ENCODE measurements at regions not wholly inside any gene's neighbourhood (a gene's known extent, or its start where the extent isn't known, plus 50 kb on each side); places are given as distances from the start of the nearest gene placed in this dataset.
"Not testable (repeated sequence)": the region's sequence is repeated elsewhere in the genome, so short reads cannot be mapped to it uniquely, and the experiment has no call there.

- no peak for DNase-seq
Observed at GRCh38 chr3:106083207-106083606, 214.4 kb upstream of the CBLB start.

GRCh38 chr3:106083854-106084253 lies 215.0 kb upstream of the CBLB start:
- DNase-seq, result no peak

- no peak for DNase-seq
Observed at GRCh38 chr3:106086038-106086437, 217.2 kb upstream of the CBLB start.

GRCh38 chr3:106086636-106087035 lies 217.8 kb upstream of the CBLB start:
- no peak for DNase-seq

- DNase-seq, result no peak
Observed at GRCh38 chr3:106088304-106088703, 219.5 kb upstream of the CBLB start.

GRCh38 chr3:106088899-106089298 lies 220.1 kb upstream of the CBLB start:
- DNase-seq, result no peak

GRCh38 chr3:106089806-106090205 lies 221.0 kb upstream of the CBLB start:
- DNase-seq, result no peak

- DNase-seq, result no peak
Observed at GRCh38 chr3:106092792-106093191, 224.0 kb upstream of the CBLB start.

GRCh38 chr3:106093616-106094015 lies 224.8 kb upstream of the CBLB start:
- no peak for DNase-seq

GRCh38 chr3:106097817-106098435 lies 229.1 kb upstream of the CBLB start:
- DNase-seq, result no peak

GRCh38 chr3:106103383-106103782 lies 234.6 kb upstream of the CBLB start:
- DNase-seq, result no peak

GRCh38 chr3:106104078-106104477 lies 235.3 kb upstream of the CBLB start:
- DNase-seq, result no peak

- DNase-seq, result no peak
Observed at GRCh38 chr3:106108925-106109324, 240.1 kb upstream of the CBLB start.

GRCh38 chr3:106112561-106112960 lies 243.7 kb upstream of the CBLB start:
- not testable (repeated sequence) for DNase-seq

- DNase-seq, result no peak
Observed at GRCh38 chr3:106113747-106114146, 244.9 kb upstream of the CBLB start.

- no peak for DNase-seq
Observed at GRCh38 chr3:106114220-106114619, 245.4 kb upstream of the CBLB start.

GRCh38 chr3:106114848-106115247 lies 246.0 kb upstream of the CBLB start:
- no peak for DNase-seq

- DNase-seq, result no peak
Observed at GRCh38 chr3:106115557-106115956, 246.7 kb upstream of the CBLB start.

- DNase-seq, result no peak
Observed at GRCh38 chr3:106116733-106117489, 248.1 kb upstream of the CBLB start.

GRCh38 chr3:106117490-106117858 lies 248.7 kb upstream of the CBLB start:
- DNase-seq, result no peak

- DNase-seq, result no peak
Observed at GRCh38 chr3:106119614-106120082, 250.8 kb upstream of the CBLB start.

GRCh38 chr3:106120356-106120755 lies 251.5 kb upstream of the CBLB start:
- no peak for DNase-seq

GRCh38 chr3:106121491-106122289 lies 252.9 kb upstream of the CBLB start:
- DNase-seq, result no peak

- no peak for DNase-seq
Observed at GRCh38 chr3:106124818-106125217, 256.0 kb upstream of the CBLB start.
